IPS-NIHi7 (cell line): ENCODE measurements at regions not wholly inside any gene's neighbourhood (a gene's known extent, or its start where the extent isn't known, plus 50 kb on each side); places are given as distances from the start of the nearest gene placed in this dataset.
"Not testable (repeated sequence)": the region's sequence is repeated elsewhere in the genome, so short reads cannot be mapped to it uniquely, and the experiment has no call there.

Experiments
- DNase-seq: peaks from one replicate; pipeline ENCODE4 v3.0.0; 2012; ENCODE audit warnings: mixed read lengths; ENCODE audit errors: extremely low spot score

- not testable (repeated sequence) for DNase-seq
These were observed 102.8 kb upstream of the KCNMA1 start for GRCh38 chr10:77740396-77740795.

GRCh38 chr10:77738496-77739158 lies 101.0 kb upstream of the KCNMA1 start:
- DNase-seq = no peak

GRCh38 chr10:77737608-77738007 lies 100.0 kb upstream of the KCNMA1 start:
- no peak for DNase-seq

GRCh38 chr10:77735136-77735535 lies 97.5 kb upstream of the KCNMA1 start:
- DNase-seq = not testable (repeated sequence)

- no peak for DNase-seq
These were observed 94.8 kb upstream of the KCNMA1 start for GRCh38 chr10:77732213-77733003.

DNA sequence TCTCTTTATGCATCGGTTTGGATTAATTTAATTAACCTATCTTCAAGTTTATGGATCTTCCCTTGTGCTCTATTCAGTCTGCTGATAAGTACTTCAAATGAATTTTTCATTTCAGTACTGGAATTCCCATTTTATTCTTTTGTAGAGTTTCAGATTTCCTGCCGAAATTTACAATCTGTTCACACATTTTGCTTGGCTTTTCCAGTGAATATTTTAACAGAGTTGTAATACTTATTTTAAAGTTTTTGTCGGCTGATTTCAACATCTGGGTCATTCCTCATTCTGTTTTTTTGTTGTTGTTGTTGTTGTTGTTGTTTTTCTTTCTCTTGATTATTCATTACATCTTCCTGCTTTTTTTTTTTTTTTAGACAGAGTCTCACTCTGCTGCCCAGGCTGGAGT lies 89.9 kb upstream of the KCNMA1 start:
- no peak for DNase-seq

DNA sequence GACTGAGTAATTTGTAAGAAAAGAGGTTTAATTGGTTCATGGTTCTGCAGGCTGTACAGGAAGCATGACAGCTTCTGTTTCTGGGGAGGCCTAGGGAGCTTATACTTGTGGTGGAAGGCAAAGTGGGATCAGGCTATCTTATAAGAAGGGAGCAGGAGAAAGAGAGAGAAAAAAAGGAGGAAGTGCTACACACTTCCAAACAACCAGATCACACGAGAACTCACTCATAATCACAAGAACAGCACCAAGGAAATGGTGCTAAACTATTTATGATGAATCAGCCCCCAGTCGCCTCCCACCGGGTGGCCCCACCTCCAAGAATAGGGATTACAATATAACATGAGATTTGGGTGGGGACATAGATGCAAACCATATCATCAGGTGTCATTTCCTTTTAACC lies 89.1 kb upstream of the KCNMA1 start:
- no peak for DNase-seq

- no peak for DNase-seq
These were observed 88.7 kb upstream of the KCNMA1 start for GRCh38 chr10:77726301-77726700.

GRCh38 chr10:77724820-77725219 lies 87.2 kb upstream of the KCNMA1 start:
- DNase-seq = no peak

DNA sequence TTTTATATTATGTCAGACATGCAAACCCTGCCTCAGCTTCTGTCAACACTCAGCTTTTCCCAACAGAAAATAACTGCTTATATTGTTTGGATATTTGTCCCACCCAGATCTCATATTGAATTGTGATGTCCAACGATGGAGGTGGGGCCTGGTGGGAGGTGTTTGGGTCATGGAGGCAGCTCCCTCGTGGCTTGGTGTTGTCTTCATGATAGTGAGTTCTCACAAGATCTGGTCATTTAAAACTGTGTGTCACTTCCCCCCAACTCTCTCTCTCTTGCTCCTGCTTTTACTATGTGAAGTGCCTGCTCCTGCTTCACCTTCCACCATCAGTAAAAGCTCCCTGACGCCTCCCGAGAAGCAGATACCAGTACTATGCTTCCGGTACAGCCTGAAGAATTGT lies 85.8 kb upstream of the KCNMA1 start:
- DNase-seq = no peak

- not testable (repeated sequence) for DNase-seq
These were observed 85.3 kb upstream of the KCNMA1 start for GRCh38 chr10:77722956-77723355.

DNA sequence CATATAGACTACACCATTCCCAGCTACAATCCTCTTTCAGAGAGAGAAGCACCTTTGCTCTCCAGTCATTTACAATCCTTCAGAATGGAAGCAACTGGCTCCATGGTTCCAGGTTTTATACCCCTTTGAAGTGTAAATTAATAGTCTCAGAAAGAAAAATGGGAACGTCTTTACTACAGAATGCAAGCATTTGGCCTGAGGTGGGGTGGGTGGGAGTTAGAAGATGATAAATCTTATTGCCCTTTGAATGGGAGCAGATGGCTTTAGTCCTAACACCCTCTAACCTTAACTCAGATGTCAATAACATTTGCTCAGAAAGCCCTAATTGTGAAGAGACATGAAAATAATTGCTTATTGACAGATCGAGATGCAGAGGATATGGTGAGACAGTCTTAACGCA lies 84.2 kb upstream of the KCNMA1 start:
- no peak for DNase-seq

DNA sequence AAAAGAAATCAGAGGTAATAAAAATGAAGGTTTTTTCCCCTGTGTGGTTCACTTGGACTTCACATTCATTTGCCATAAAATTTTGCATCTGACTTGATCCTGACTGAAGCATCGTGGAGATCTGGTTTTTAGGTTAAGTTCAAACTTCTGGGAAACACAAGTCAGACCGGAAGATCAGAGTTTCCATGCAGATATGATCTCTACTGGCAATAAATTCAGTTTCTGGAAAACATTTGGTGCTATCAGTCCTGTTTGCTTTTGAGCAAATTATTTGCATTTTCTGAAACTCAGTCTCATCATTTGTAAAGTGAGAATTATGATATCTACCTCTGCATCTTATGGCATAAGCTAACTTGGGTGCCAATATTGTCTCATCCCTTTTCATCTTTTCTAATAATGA lies 81.3 kb upstream of the KCNMA1 start:
- no peak for DNase-seq

GRCh38 chr10:77718312-77718711 lies 80.7 kb upstream of the KCNMA1 start:
- DNase-seq = not testable (repeated sequence)

DNA sequence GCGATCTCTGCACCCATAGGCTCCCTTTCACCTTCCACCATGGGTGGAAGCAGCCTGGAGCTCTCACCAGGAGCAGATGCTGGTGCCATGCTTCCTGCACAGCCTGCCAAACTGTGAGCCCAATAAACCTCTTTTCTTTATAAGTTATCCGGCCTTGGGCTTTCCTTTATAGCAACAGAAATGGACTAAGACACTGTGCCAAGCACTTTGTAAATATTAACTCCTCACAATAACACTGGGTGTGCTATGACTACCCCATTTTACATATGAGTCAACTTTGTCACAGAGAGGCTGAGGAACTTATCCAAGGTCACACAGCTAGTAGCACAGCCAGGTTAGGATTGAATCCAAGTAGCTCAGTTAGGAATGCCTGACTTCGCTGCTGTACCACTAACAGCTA lies 79.7 kb upstream of the KCNMA1 start:
- no peak for DNase-seq

DNA sequence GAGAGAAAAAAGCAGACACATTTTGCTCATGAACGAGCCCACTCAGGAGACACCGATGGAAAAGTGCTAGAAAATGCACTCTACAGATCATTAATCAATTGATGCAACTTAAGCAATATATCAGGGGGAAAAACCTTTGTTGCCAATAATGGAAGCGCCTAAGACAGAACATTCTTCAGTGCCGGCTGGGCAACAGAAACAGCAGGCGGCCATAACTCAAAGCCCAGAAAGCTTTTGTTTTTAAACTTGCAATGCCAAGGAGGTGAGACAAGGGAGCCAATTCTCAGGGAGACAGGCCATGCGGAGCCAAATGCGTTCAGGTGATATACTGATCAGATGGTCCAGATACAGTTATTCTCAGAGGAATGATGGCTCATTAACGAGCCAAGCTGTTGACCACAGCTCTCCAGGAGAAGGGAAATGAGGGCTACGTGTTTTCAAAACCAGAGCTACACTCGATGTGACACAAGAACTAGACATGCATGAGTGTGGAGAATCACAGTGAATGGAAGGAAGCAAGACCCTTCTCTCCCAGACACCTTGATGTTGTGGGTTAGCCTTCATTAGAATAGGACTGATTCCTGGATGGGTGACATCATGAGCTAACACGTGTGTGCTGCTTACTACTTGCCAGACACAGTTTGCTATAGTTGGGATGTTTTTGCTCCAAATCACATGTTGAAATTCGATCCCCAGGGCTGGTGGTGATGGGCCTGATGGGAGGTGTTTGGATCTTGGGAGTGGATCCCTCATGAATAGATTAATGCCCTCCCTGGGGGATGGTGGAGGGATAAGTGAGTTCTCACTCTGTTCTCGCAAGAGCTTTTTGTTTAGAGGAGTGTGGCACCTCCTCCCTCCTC lies 79.1 kb upstream of the KCNMA1 start:
- DNase-seq = no peak

DNA sequence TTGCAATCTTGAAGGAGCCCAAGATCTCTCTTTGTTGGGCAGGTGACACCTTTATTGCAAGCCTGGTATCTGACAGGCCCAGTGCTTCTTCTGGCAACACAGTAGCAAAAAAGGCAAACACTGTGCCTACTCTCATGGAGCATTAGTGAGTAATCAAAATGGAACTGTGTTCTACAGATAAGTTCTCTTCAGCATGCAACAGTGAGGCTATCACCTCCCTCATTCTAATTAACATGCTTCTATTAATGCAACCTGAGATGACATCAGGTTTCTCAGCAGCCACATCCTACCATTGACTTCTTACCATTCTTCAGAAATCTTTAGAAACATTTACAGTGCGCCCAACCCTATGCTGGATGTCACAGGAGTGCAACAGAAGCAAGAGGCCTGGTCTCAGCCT lies 77.9 kb upstream of the KCNMA1 start:
- no peak for DNase-seq

DNA sequence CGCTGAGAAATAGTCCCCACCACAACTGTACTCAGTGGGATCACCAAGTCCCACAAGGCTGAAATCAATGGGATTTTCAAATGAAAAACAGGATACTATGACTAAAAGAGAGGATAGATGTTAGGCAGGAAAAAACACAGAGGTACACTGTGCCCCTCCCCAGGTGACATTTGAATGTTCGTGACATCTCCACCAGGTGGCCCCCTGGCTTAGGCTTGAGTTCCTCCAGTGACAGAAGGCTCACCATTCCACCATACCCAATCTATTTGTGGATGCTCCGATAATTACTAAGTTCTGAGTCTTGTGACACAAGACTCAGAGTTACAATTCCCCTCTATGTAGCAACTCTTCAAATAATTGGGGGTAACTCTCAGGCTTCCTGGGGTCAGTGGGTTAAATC lies 77.5 kb upstream of the KCNMA1 start:
- DNase-seq = no peak

DNA sequence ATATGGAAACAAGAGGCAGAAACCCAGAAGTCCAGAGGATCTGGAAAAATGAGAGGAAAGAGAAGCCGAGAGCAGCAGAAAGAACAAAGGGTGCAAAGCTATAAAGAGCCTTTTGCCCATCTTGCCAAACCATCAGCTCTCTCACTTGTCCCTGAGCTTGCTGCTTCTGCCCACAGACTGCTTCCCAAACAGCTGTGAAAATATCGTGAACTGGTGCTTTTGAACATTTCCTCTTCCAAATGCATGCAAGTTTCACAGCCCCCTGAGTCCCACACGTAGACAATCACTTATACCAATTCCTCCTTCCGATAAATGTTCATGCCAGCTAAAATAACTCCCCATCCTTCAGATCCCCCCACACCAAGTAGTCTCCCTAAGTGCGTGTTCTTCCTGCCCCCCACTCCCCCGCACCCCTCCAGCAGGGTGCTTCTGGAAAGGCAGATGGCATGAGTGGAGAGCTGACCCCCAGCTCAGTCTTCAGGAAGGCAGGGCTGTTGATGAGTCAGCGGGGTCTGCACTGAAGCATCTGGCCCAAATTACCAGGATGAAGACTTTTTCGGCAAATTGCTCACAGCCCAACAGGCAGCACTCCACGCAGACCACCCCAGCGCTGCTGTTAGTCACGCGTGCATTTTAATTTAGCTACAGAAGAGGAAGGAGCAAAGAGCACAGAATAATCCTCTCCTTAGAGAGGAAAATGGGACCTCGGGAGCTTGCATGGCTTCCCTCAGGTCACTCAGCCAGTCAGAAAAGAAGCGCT lies 76.1 kb upstream of the KCNMA1 start:
- no peak for DNase-seq

DNA sequence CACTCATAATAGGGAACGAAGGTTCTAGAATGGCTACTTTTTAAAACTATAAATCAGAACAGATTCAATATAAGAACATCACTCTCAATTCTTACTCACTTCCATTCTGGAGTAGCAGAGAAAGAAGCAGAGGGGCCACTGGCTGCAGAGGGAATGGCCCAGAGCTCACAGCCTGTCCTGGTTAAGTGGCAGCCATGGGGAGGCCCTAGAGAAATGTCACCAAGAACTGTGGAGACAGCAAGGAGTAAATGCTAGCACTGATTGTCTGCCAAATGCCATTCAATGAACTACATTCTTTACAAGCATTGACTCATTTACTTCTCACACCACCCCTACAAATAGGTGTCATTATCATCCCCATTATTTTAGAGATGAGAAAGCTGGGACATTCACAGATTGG lies 74.6 kb upstream of the KCNMA1 start:
- DNase-seq = no peak

- no peak for DNase-seq
These were observed 74.1 kb upstream of the KCNMA1 start for GRCh38 chr10:77711683-77712049.
